Nephron progenitor cell (in vitro differentiated cells): ENCODE measurements at regions not wholly inside any gene's neighbourhood (a gene's known extent, or its start where the extent isn't known, plus 50 kb on each side); places are given as distances from the start of the nearest gene placed in this dataset.

Source experiments
- DNase-seq: peaks from one replicate; pipeline ENCODE4 v3.0.0; 2021
- H3K27ac Mint-ChIP-seq: 2 replicates; pipeline ENCODE4 v1.8.0; 2021; ENCODE audit warnings: mild to moderate bottlenecking, moderate library complexity, mixed read lengths
- H3K27me3 Mint-ChIP-seq: 2 replicates; pipeline ENCODE4 v1.8.0; 2021; ENCODE audit warnings: mild to moderate bottlenecking, low read depth, mixed read lengths; ENCODE audit not compliant: poor library complexity
- H3K36me3 Mint-ChIP-seq: 2 replicates; pipeline ENCODE4 v1.8.0; 2021; ENCODE audit warnings: low read depth, mixed read lengths
- H3K4me1 Mint-ChIP-seq: 2 replicates; pipeline ENCODE4 v1.8.0; 2021; ENCODE audit warnings: mixed read lengths
- H3K4me3 Mint-ChIP-seq: 2 replicates; pipeline ENCODE4 v1.8.0; 2021; ENCODE audit warnings: mild to moderate bottlenecking, moderate library complexity, mixed read lengths
- H3K9me3 Mint-ChIP-seq: 2 replicates; pipeline ENCODE4 v1.8.0; 2021; ENCODE audit warnings: mild to moderate bottlenecking, moderate library complexity, mixed read lengths
- TF ChIP-seq, protein P1 (sequence below): fragments of 200-600 bp; sonication (generic); IDR thresholded peaks from 2 replicates; pipeline ENCODE4 v1.5.0; 2021; ENCODE audit warnings: antibody characterized with exemption

DNA sequence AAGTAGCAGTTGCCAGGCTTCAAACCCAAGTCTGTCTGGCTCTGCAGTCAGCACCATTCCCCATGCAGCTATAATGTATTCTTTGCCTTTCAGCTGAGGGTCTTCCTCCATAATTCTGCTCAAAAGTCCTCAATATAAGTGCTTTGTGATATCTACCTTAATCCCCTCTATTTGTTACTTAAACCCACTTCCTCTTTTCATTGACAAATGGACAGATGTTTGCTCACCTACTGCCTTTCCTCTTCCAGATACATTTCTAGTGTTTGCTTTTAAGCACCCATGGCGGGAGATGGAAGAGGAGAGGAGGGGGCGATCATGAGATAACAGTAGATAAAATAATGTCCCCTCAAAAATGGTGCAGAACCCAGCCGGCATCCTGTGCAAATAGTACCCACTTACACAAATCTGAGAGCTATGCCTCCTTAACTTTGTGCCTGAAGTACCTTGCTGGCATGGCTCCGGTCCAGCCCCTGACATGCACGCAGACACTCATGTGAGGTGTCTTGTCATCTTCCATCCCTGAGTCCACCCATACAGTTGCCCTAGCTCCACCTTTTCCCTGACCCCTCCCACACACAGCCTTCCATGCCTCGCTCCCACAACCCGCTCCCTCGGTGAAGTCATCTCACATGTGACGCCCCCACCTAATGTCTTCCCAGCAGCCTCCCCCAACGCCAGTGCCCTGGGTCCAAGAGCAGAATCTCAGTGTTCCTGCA lies 109.6 kb downstream of the TRIM29 start:
- peaks cover 6% of the 10 kb centered on the region for H3K27me3 Mint-ChIP-seq
- TF ChIP-seq, protein P1, sequence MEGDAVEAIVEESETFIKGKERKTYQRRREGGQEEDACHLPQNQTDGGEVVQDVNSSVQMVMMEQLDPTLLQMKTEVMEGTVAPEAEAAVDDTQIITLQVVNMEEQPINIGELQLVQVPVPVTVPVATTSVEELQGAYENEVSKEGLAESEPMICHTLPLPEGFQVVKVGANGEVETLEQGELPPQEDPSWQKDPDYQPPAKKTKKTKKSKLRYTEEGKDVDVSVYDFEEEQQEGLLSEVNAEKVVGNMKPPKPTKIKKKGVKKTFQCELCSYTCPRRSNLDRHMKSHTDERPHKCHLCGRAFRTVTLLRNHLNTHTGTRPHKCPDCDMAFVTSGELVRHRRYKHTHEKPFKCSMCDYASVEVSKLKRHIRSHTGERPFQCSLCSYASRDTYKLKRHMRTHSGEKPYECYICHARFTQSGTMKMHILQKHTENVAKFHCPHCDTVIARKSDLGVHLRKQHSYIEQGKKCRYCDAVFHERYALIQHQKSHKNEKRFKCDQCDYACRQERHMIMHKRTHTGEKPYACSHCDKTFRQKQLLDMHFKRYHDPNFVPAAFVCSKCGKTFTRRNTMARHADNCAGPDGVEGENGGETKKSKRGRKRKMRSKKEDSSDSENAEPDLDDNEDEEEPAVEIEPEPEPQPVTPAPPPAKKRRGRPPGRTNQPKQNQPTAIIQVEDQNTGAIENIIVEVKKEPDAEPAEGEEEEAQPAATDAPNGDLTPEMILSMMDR: no peak
- H3K9me3 Mint-ChIP-seq: no peaks in the 10 kb centered on the region
- no peak for DNase-seq
- H3K4me1 Mint-ChIP-seq: peaks cover 50% of the 10 kb centered on the region
- H3K36me3 Mint-ChIP-seq: no peaks in the 10 kb centered on the region
- H3K27ac Mint-ChIP-seq: peak overlapping the region; percentile 3
- no peak overlapping the region for H3K4me3 Mint-ChIP-seq

DNA sequence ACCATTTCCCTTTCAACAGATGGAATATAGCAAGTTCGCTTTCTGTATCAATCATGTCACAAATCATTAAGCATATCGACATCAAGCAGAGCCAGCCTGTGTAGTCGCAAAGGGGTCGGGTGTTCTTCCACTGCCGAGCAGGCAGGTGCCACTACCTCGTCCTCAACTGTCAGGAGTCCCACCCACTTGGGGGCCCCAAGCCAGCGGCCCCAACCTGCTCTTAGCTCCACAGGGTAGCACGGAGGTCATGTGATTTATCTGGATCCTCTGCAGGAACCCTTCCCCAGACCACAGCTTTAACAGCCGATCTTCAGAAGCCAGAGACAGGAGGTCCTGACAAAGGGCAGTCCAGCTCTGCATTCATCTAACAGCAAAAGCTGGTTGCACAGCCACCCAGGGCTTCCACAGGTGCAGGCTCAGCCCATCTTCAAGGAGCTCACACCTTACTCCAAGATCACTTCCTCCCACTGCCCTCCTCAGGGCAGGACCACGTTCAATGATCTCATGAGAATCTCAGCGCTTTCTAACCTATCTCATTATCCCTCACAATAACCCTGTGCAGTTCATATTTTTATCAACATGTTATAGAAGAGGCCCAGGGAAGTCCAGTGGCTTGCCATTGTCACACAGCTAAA lies 110.2 kb downstream of the TRIM29 start:
- H3K4me1 Mint-ChIP-seq: peaks cover 51% of the 10 kb centered on the region
- H3K9me3 Mint-ChIP-seq: no peaks in the 10 kb centered on the region
- H3K4me3 Mint-ChIP-seq: no peak overlapping the region
- no peaks in the 10 kb centered on the region for H3K36me3 Mint-ChIP-seq
- TF ChIP-seq, protein P1: no peak
- DNase-seq: no peak
- H3K27ac Mint-ChIP-seq: peak overlapping the region; percentile 3
- H3K27me3 Mint-ChIP-seq: peaks cover 3% of the 10 kb centered on the region

DNA sequence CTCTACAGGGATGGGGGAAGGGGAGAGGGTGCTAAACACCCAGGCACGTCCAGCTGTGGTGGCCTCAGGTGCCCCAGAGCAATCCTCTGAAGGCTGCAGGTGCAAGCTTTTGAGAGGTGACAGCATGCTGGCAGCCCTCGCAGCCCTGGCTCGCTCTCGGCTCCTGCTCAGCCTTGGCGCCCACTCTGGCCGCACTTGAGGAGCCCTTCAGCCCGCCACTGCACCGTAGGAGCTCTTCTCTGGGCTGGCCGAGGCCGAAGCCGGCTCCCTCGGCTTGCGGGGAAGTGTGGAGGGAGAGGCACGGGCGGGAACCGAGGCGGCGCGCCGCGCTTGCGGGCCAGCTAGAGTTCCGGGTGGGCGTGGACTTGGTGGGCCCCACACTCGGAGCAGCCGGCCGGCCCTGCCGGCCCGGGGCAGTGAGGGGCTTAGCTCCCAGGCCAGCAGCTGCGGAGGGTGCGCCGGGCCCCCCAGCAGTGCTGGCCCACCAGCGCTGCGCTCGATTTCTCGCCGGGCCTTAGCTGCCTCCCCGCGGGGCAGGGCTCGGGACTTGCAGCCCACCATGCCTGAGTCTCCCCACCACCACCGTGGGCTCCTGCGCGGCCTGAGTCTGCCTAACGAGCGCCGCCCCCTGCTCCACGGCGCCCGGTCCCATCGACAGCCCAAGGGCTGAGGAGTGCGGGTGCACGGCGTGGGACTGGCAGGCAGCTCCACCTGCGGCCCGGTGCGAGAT lies 112.1 kb downstream of the TRIM29 start:
- Mint-ChIP-seq H3K4me3 (no peak overlapping the region), H3K4me1 (peaks cover 56% of the 10 kb centered on the region), H3K9me3 (no peaks in the 10 kb centered on the region), H3K27ac (no peak overlapping the region), H3K36me3 (no peaks in the 10 kb centered on the region), H3K27me3 (peaks cover 3% of the 10 kb centered on the region)
- no peak for DNase-seq
- TF ChIP-seq, protein P1: no peak

DNA sequence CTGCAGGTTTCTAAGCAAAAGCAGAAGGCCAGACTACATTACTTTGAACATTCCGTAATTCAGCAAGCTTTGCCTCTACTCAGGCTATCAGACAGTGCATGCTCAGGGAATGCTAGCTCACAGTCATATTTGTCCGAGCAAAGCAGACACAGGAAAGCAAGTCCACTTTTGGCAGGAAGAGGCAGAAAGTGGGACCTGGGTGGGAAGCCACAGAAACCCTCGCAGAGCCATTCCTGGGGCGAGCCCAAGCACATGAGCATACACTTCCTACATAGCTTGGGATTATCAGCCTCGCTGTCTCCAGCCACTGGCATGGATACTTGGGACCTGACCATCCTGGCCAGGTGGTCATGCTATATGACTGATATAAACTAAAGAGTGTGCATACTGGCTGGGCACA lies 113.3 kb downstream of the TRIM29 start:
- DNase-seq: no peak
- Mint-ChIP-seq H3K4me3 (no peak overlapping the region), H3K36me3 (no peaks in the 10 kb centered on the region), H3K27me3 (peaks cover 3% of the 10 kb centered on the region), H3K9me3 (no peaks in the 10 kb centered on the region), H3K27ac (no peak overlapping the region), H3K4me1 (peaks cover 58% of the 10 kb centered on the region)
- TF ChIP-seq, protein P1: no peak

DNA sequence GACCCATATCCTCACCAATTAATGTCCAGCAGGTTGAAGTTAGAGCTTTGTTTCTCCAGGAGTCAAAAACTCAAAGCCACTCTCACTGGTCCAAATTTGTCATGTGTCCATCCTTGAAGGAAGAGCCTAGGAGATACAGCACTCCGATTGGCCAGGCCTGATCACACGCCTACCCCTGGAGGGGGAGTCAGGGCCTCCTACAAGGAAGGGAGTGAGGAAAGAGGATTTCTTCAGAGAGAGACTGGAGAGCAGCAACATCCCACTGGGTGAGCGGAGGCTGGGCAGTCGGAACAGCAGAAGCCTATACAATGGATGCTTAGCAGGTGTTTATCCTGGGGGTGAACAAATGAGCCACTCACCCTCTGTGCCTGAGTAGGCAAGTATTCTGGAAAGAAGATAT lies 113.9 kb downstream of the TRIM29 start:
- TF ChIP-seq, protein P1: no peak
- peaks cover 54% of the 10 kb centered on the region for H3K4me1 Mint-ChIP-seq
- no peaks in the 10 kb centered on the region for H3K36me3 Mint-ChIP-seq
- H3K27ac Mint-ChIP-seq: no peak overlapping the region
- peaks cover 3% of the 10 kb centered on the region for H3K27me3 Mint-ChIP-seq
- H3K4me3 Mint-ChIP-seq: no peak overlapping the region
- H3K9me3 Mint-ChIP-seq: no peaks in the 10 kb centered on the region
- DNase-seq: no peak
